ENCODE measurements at regions not wholly inside any gene's neighbourhood (a gene's known extent, or its start where the extent isn't known, plus 50 kb on each side); places are given as distances from the start of the nearest gene placed in this dataset.

GRCh38 chr18:46388286-46388685, 268.7 kb downstream of the LOXHD1 start:
- TF ChIP-seq, protein P1, sequence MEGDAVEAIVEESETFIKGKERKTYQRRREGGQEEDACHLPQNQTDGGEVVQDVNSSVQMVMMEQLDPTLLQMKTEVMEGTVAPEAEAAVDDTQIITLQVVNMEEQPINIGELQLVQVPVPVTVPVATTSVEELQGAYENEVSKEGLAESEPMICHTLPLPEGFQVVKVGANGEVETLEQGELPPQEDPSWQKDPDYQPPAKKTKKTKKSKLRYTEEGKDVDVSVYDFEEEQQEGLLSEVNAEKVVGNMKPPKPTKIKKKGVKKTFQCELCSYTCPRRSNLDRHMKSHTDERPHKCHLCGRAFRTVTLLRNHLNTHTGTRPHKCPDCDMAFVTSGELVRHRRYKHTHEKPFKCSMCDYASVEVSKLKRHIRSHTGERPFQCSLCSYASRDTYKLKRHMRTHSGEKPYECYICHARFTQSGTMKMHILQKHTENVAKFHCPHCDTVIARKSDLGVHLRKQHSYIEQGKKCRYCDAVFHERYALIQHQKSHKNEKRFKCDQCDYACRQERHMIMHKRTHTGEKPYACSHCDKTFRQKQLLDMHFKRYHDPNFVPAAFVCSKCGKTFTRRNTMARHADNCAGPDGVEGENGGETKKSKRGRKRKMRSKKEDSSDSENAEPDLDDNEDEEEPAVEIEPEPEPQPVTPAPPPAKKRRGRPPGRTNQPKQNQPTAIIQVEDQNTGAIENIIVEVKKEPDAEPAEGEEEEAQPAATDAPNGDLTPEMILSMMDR (IDR thresholded peaks at IDR 0.05) = no peak
- TF ChIP-seq REST (IDR thresholded peaks at IDR 0.05; ENCODE audit: insufficient read depth in 1 of 2, low read depth in 2 of 2, low read length in 1 of 2) (no peak), SIN3A (IDR thresholded peaks at IDR 0.05; ENCODE audit: borderline replicate concordance, insufficient read depth, low read depth, low read length) (no peak), POLR2AphosphoS5 (IDR thresholded peaks at IDR 0.05; ENCODE audit: low read depth, low read length) (no peak), TCF7L2 (IDR thresholded peaks at IDR 0.05; ENCODE audit: low read depth, low read length) (no peak)

Data from Panc1 (cell line).